Gastrocnemius medialis (tissue), 4 donors: ENCODE measurements at regions not wholly inside any gene's neighbourhood (a gene's known extent, or its start where the extent isn't known, plus 50 kb on each side); places are given as distances from the start of the nearest gene placed in this dataset.

Source experiments
- ATAC-seq, 2 donors: fragments of 150-250 bp; one replicate each; pipeline ENCODE4 v1.9.1; 2016
- DNase-seq, 2 donors: peaks; one replicate each; pipeline ENCODE4 v3.0.0-alpha.2; 2019
- H3K27ac ChIP-seq, 4 donors: fragments of 200-600 bp; sonication (generic); 1 replicate in 1 of 4; 2 replicates in 3 of 4; pipeline ENCODE4 v1.5.1; 2016 to 2018; ENCODE audit warnings: mild to moderate bottlenecking in 2 of 4, moderate library complexity in 1 of 4
- H3K27me3 ChIP-seq, 3 donors: fragments of 200-600 bp; sonication (generic) in 2 of 3; 1 replicate in 1 of 3; 2 replicates in 2 of 3; pipeline versions ENCODE4 v1.5.1 to v1.6.0; 2016 to 2019; ENCODE audit warnings: mild to moderate bottlenecking in 1 of 3, moderate library complexity in 1 of 3
- H3K36me3 ChIP-seq, 2 donors: fragments of 200-600 bp; sonication (generic) in 1 of 2; one replicate each; pipeline ENCODE4 v1.5.1; 2017 to 2018
- H3K4me1 ChIP-seq, 2 donors: fragments of 200-600 bp; sonication (generic) in 1 of 2; one replicate each; pipeline ENCODE4 v1.5.1; 2016 to 2017; ENCODE audit warnings: mild to moderate bottlenecking in 2 of 2
- H3K4me3 ChIP-seq, 4 donors: fragments of 200-600 bp; sonication (generic) in 3 of 4; 1 replicate in 1 of 4; 2 replicates in 3 of 4; pipeline ENCODE4 v1.5.1; 2016 to 2019; ENCODE audit warnings: mild to moderate bottlenecking in 2 of 4
- H3K9me3 ChIP-seq, 3 donors: fragments of 200-600 bp; sonication (generic) in 2 of 3; 1 replicate in 1 of 3; 2 replicates in 2 of 3; pipeline ENCODE4 v1.5.1; 2016 to 2019
- CTCF ChIP-seq, 5 experiments: fragments of 450-650 bp in 3 of 5; fragments of 200-600 bp in 2 of 5; sonication (generic) in 2 of 5; IDR thresholded peaks in 4 of 5; conservative IDR thresholded peaks in 1 of 5; 1 replicate in 4 of 5; 2 replicates in 1 of 5; pipeline ENCODE4 v1.5.1; 2016 to 2019; ENCODE audit warnings: antibody characterized with exemption in 5 of 5, mild to moderate bottlenecking in 3 of 5, moderate library complexity in 3 of 5
- POLR2A ChIP-seq, 2 donors: fragments of 450-650 bp; IDR thresholded peaks; one replicate each; pipeline ENCODE4 v1.6.1; 2017; ENCODE audit warnings: antibody characterized with exemption in 2 of 2, mild to moderate bottlenecking in 2 of 2, moderate library complexity in 2 of 2
- in situ Hi-C, 4 donors: fragments of 200-750 bp; cut with MboI; loops; one replicate each; pipeline versions ENCODE4 v1.15.0 to v1.8.0; 2017; ENCODE audit warnings: low sequenced_read_pairs in 4 of 4
- intact Hi-C: fragments of 100-400 bp; cut with DNase I; formaldehyde crosslinking; loops from one replicate; pipeline ENCODE4 v1.15.1; 2023; ENCODE audit warnings: low total_unique reads

- in situ Hi-C loops (no loop called here), intact Hi-C loops (no loop called here)
- DNase-seq (no peak), ATAC-seq (no peak)
- no peaks in the 10 kb centered on the region for H3K27me3 ChIP-seq
- no peak overlapping the region for H3K27ac ChIP-seq
- no peak overlapping the region for H3K4me3 ChIP-seq
- H3K4me1 ChIP-seq, result no peaks in the 10 kb centered on the region
- H3K36me3 ChIP-seq, result no peaks in the 10 kb centered on the region
- no peak for TF ChIP-seq CTCF (IDR thresholded peaks at IDR 0.05 in 4 of 5, conservative IDR thresholded peaks at IDR 0.05 in 1 of 5)
- TF ChIP-seq POLR2A (IDR thresholded peaks at IDR 0.05), result no peak
- no peaks in the 10 kb centered on the region for H3K9me3 ChIP-seq
Observed at GRCh38 chr4:138710297-138710696, 305.3 kb upstream of the NOCT start.

GRCh38 chr4:138709859-138710258 lies 305.7 kb upstream of the NOCT start:
- intact Hi-C loops, result no loop called here
- no peak for ATAC-seq
- in situ Hi-C loops, result no loop called here
- H3K4me3 ChIP-seq, result no peak overlapping the region
- TF ChIP-seq CTCF (IDR thresholded peaks at IDR 0.05 in 4 of 5, conservative IDR thresholded peaks at IDR 0.05 in 1 of 5) (no peak), POLR2A (IDR thresholded peaks at IDR 0.05) (no peak)
- DNase-seq, result no peak
- H3K36me3 ChIP-seq, result no peaks in the 10 kb centered on the region
- H3K4me1 ChIP-seq, result no peaks in the 10 kb centered on the region
- no peaks in the 10 kb centered on the region for H3K27me3 ChIP-seq
- H3K9me3 ChIP-seq, result no peaks in the 10 kb centered on the region
- no peak overlapping the region for H3K27ac ChIP-seq

- no peaks in the 10 kb centered on the region for H3K9me3 ChIP-seq
- no peak for TF ChIP-seq CTCF (IDR thresholded peaks at IDR 0.05 in 4 of 5, conservative IDR thresholded peaks at IDR 0.05 in 1 of 5)
- no peak for TF ChIP-seq POLR2A (IDR thresholded peaks at IDR 0.05)
- H3K4me3 ChIP-seq, result no peak overlapping the region
- intact Hi-C loops (no loop called here), in situ Hi-C loops (no loop called here)
- no peaks in the 10 kb centered on the region for H3K36me3 ChIP-seq
- no peaks in the 10 kb centered on the region for H3K4me1 ChIP-seq
- no peaks in the 10 kb centered on the region for H3K27me3 ChIP-seq
- no peak for ATAC-seq
- DNase-seq, result no peak
- no peak overlapping the region for H3K27ac ChIP-seq
Observed at GRCh38 chr4:138707746-138708677, 307.6 kb upstream of the NOCT start.

- H3K36me3 ChIP-seq, result no peaks in the 10 kb centered on the region
- H3K4me1 ChIP-seq, result no peaks in the 10 kb centered on the region
- in situ Hi-C loops, result no loop called here
- TF ChIP-seq CTCF (IDR thresholded peaks at IDR 0.05 in 4 of 5, conservative IDR thresholded peaks at IDR 0.05 in 1 of 5) (no peak), POLR2A (IDR thresholded peaks at IDR 0.05) (no peak)
- intact Hi-C loops, result no loop called here
- DNase-seq, result no peak
- H3K9me3 ChIP-seq, result no peaks in the 10 kb centered on the region
- H3K27ac ChIP-seq, result no peak overlapping the region
- no peak overlapping the region for H3K4me3 ChIP-seq
- no peak for ATAC-seq
- H3K27me3 ChIP-seq, result no peaks in the 10 kb centered on the region
Observed at GRCh38 chr4:138706201-138706600, 309.4 kb upstream of the NOCT start.
